Stimulated activated naive CD4-positive, alpha-beta T cell treated with Interleukin-2 at 50 U/mL for 16 hours (primary cell): ENCODE measurements at regions not wholly inside any gene's neighbourhood (a gene's known extent, or its start where the extent isn't known, plus 50 kb on each side); places are given as distances from the start of the nearest gene placed in this dataset.
"Not testable (repeated sequence)": the region's sequence is repeated elsewhere in the genome, so short reads cannot be mapped to it uniquely, and the experiment has no call there.

Source experiments
- DNase-seq: peaks from one replicate; lab custom pipeline; 2025; lab: John Stamatoyannopoulos, UW

- no peak for DNase-seq
These were observed 165.2 kb upstream of the AUTS2 start for GRCh38 chr7:69433081-69433480.

DNA sequence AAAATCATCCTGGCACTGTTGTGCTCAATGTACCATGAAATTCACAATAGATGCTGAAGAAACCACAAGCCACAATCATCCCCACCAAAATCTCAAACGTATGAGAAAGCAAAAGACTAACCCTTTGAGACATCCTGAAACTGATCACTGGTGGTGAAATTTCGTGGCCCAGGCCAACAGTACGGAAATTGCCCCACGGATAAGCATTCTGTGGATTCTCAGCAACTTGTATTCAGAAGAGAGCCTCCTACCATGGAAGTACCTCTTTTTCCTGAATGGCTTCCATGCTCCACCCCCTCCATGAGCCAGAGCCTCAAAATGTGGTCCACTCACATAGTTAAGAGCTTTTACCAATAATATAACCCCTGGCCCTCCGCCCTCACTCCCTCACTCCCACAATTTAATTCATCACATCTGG is 163.9 kb upstream of the AUTS2 start:
- DNase-seq, result no peak

DNA sequence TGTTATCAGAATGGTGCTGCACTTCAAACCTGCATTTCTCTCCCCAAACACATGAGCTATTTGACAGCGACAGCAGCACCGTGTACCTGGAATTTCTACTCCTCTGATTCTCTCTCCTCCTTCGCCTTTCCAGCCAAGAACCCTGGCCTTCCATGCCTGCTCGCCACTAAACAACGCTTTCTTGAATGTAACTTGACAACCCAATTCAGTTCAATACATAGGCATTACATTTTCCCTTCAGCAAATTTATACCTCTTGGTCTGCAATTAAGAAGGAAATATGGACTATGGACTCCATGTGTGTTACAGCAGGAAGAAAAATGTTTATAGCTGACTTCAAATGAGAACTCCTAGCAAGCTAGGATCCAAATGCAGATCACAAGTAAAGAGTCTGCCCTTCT is 162.6 kb upstream of the AUTS2 start:
- DNase-seq, result no peak

DNA sequence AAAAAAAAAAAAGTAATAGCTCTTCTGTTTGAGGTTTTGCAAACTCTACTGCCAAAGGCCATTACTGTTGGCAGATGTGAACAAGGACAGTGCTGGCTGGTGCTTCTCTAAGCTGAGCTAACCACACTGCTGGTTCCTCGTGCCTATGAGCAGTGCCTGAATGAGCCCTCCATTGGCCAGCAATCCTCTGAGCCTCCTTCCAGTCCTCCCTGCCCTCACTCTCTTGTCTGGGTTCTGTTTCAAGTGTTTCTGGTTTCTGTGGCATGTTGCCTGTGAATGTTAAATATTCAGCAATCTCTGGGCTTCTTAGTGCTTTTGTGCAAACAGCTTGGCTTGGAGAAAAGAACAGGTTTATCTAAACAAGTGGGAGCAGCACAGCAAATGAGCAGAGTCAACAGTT is 161.3 kb upstream of the AUTS2 start:
- no peak for DNase-seq

GRCh38 chr7:69438584-69439412 is 159.5 kb upstream of the AUTS2 start:
- DNase-seq, result no peak

DNA sequence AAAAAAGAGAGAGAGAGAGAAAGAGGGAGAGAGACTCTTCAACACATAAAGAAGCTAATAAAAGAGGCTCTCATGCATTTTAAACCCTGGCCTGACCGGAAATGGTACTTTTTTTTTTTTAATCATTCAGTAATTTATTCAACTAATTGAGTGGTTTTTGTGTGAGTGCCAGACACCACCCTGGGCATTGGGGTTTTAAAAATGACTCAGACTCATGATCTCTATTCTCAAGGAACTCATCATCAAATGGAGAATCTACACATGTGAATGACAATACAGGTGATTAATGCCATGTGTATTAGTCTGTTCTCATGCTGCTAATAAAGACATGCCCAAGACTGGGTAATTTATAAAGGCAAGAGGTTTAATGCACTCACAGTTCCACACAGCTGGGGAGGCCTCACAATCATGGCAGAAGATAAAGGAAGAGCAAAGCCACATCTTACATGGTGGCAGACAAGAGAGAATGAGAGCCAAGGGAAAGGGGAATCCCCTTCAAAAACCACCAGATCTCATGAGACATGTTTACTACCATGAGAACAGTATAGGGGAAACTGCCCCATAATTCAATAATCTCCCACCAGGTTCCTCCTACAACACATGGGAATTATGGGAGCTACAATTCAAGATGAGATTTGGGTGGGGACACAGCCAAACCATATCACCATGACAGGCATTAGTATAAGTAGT is 158.5 kb upstream of the AUTS2 start:
- DNase-seq, result no peak

- no peak for DNase-seq
These were observed 157.3 kb upstream of the AUTS2 start for GRCh38 chr7:69440976-69441375.

DNA sequence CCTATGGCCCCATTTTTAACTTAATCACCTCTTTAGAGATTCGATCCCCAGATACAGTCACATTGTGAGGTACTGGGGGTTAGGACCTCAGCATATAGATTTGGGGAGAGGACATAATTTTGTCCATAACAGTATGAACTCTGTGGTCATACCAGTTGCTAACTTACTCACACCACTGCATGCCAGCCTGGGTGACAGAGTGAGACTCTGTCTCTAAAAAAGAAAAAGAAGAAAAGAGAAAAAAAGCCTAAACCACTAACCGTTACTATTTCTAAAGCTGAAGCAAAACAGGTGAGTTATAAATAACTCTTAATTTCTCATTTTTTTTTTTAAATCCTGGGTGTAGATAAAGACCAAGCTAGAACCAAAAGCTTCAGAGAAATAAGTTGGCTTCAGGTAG is 155.1 kb upstream of the AUTS2 start:
- DNase-seq, result no peak

DNA sequence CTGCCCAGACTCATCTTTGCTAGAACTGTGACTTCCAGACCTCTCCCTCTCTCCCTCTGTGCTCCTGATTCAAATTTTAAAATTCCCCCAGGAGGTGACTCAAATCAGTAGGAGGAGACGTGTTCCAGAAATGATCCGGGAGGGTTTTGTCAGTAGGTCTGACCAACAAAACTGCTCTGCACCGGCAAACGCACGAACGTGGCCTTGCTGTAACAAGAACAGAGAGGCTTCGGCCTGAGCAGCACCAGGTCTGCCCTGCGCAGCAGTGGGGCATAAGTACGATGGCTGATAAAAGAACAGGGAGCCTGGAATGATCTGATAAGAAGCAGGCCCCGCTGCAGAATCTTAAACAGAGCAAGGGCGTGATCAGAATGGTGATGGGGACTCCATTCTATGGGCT is 152.7 kb upstream of the AUTS2 start:
- DNase-seq, result no peak

DNA sequence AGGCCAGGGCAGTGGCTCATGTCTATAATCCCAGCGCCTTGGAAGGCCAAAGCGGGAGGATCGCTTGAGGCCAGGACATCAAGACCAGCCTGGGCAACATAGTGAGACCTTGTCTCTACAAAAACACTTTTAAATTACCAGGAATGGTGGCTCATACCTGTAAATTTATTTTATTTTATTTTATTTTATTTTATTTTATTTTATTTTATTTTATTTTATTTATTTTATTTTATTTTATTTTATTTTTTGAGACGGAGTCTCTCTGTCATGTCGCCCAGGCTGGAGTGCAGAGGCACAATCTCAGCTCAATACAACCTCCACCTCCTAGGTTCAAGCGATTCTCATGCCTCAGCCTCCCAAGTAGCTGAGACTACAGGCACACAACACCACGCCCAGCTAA is 152.1 kb upstream of the AUTS2 start:
- DNase-seq, result not testable (repeated sequence)

DNA sequence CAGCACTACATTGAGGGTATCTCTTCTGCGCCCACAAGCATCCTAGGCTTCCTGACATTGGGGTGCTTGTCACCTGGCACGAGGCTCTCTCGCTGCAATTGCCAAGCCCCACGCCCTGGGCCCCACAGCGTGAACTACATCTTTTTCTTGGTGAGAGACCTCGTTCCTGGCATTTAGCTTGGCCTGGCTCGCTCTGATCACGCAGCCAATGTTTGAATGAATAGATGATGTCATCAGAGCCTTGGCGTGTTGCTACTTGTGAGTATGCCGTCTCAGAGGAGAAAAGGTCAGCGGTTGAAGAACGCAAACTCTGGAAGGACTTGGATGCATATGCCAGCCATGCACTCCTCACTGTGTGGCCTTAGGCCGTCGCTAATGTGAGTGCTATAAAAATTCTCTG is 150.2 kb upstream of the AUTS2 start:
- no peak for DNase-seq

DNA sequence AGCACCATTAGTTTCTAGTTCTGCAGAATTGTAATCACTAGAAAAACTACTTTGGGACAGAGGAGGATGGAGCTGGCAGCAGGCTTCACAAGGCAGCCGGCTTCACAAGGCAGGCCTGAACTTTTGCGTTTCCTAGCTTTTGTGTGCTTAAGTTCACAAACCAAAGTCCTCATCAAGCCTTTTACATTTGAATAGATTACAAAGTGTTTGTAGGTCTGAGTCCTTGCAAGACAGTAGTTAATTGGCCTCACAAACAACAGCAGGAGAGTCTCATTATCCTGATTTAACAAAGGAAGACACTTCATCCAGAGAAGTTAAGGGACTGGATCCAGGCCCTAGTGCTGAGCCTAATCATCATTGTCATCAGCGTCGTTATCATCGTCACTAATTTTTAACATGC is 147.8 kb upstream of the AUTS2 start:
- DNase-seq, result no peak

GRCh38 chr7:69451715-69452114 is 146.6 kb upstream of the AUTS2 start:
- no peak for DNase-seq

- no peak for DNase-seq
These were observed 145.5 kb upstream of the AUTS2 start for GRCh38 chr7:69452797-69453196.

DNA sequence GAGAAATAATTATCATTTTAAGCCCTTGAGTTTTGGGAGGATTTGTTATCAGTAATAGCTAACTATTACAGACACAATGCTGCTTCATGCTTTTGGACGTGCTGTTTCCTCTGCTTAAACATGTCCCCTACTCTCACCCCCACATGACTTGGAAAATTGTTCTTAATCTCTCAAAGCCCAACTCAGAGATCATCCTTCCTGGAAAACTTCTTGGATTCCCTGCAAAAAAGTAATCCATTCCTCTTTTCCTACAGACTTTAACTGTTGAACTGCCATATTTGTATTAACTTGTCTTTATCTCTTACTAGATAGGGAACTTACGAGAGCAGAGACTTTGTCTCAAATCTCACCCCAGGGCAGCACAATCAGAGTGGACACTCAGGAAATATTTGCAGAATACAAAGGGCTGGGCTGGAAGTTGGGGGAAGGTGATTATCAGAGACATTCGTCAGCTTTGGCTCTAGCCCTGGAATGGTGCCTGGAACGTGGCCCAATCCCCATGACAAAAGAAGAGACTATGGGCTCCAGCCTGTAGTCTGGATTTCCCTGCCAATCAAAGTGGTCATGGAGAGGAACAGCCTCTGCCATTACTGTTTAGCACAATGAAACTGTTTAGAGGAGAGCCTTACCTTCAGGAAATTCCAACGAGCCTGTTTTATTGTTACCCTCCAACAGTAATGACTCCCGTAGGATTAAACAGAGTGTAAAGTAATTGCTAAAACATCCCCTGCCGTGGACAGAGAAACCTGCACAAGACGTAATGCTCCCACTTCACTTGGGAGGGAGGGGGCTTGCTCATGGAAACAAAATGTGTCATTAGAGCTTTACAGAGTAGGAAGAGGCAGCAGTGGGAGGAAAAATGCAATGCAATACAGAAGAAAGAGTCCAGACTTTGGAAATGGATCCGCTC is 140.4 kb upstream of the AUTS2 start:
- DNase-seq, result no peak

DNA sequence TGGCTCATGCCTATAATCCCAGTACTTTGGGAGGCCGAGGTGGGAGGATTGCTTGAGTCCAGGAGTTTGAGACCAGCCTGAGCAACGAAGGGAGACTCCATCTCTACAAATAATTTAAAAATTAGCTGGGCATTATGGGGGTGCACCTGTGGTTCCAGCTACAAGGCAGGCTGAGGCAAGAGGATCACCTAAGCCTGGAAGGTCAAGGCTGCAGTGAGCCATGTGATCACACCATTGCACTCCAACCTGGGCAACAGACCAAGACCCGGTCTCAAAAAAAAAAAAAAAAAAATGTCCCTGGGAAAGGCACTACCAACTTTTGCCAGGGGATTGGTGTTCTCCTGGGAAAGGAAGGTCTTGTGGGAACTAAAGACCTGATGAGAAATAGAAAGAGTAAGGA is 134.2 kb upstream of the AUTS2 start:
- DNase-seq, result no peak

GRCh38 chr7:69465262-69465661 is 133.0 kb upstream of the AUTS2 start:
- DNase-seq, result no peak

GRCh38 chr7:69467826-69468225 is 130.4 kb upstream of the AUTS2 start:
- DNase-seq, result no peak

DNA sequence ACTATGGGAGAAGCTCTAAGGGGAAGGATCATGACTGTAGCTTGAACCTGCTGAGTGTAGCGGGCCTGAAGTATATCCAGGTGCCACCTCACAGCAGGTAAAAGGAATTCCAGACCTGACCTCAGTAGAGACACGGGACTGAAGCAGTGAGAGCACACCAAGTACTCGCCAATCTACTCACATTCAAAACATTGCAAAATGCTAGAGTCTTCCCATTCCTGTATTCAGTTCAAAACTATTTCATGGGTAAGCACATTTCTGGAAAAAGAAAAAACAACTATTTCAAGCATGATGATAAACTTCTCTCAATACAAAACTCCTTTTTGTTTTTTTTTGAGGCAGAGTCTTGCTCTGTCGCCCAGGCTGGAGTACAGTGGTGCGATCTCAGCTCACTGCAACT is 121.9 kb upstream of the AUTS2 start:
- DNase-seq, result no peak

DNA sequence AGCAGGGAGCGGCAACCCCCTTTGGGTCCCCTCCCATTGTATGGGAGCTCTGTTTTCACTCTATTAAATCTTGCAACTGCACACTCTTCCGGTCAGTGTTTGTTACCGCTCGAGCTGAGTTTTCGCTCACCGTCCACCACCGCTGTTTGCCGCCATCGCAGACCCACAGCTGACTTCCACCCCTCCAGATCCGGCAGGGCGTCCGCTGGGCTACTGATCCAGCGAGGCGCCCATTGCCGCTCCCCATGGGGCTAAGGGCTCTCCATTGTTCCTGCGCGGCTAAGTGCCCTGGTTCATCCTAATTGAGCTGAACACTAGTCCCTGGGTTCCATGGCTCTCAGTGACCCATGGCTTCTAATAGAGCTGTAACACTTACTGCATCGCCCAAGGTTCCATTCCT is 115.6 kb upstream of the AUTS2 start:
- DNase-seq, result no peak

GRCh38 chr7:69489533-69489932 is 108.7 kb upstream of the AUTS2 start:
- DNase-seq, result no peak

GRCh38 chr7:69498671-69499070 is 99.6 kb upstream of the AUTS2 start:
- DNase-seq, result no peak

DNA sequence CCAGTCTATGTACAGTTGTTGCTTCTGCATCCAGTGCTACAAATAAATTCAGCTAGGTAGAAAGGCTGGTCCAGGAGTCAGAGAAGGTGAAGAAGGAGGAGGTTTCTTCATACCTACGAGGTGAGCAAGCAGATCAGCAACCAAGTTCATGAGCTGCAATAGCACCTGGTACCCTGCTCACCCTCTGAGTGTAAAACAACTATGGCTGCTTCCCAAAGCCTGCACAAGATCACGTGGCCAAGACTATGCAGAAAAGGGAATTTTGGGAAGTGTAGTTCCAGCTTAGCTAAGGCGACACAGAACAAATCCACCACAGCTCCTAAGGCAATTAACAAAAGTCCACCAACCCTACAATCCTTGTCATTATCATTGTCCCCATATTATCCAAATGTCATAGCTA is 95.9 kb upstream of the AUTS2 start:
- no peak for DNase-seq
